ENCODE measurements at regions not wholly inside any gene's neighbourhood (a gene's known extent, or its start where the extent isn't known, plus 50 kb on each side); places are given as distances from the start of the nearest gene placed in this dataset.

- TF ChIP-seq CTCF (IDR thresholded peaks at IDR 0.05; ENCODE audit: control extremely low read depth in 1 of 3, insufficient read depth in 1 of 3, low read depth in 1 of 3, low read length in 3 of 3) = no peak
- no peak for TF ChIP-seq USF2 (IDR thresholded peaks at IDR 0.05; ENCODE audit: low read length)
- no peak for TF ChIP-seq TAF7 (optimal IDR thresholded peaks at IDR 0.05; ENCODE audit: borderline replicate concordance, low read depth, low read length)
- no peak for TF ChIP-seq POLR2AphosphoS5 (IDR thresholded peaks at IDR 0.05; ENCODE audit: low read depth, low read length)
- TF ChIP-seq NANOG (IDR thresholded peaks at IDR 0.05; ENCODE audit: insufficient read depth, low read depth, low read length, poor library complexity, severe bottlenecking) = no peak
- TF ChIP-seq SP1 (IDR thresholded peaks at IDR 0.05; ENCODE audit: low read depth, low read length) = no peak
- TF ChIP-seq RBBP5 (IDR thresholded peaks at IDR 0.05; ENCODE audit: borderline replicate concordance, low read depth, low read length) = no peak
These were observed 96.0 kb upstream of the VGLL4 start (continued) for GRCh38 chr3:11739706-11740105.
